OCI-LY3 (cell line): ENCODE measurements at regions not wholly inside any gene's neighbourhood (a gene's known extent, or its start where the extent isn't known, plus 50 kb on each side); places are given as distances from the start of the nearest gene placed in this dataset.

ENCODE experiments used
- CTCF ChIP-seq: fragments of 200-600, 300-600 bp; sonication (generic); IDR thresholded peaks from 2 replicates; pipeline ENCODE4 v1.5.1; 2014; ENCODE audit warnings: antibody characterized with exemption, low read length, low read depth
- EZH2phosphoT487 ChIP-seq: fragments of 200-600 bp; shearing (Covaris generic); IDR thresholded peaks from 2 replicates; pipeline ENCODE4 v1.6.1; 2018; ENCODE audit warnings: antibody characterized with exemption, mixed run types, low read depth

GRCh38 chr7:156223935-156224832 is 411.9 kb upstream of the SHH start:
- TF ChIP-seq CTCF (no peak), EZH2phosphoT487 (no peak)
